Neural progenitor cell (in vitro differentiated cells): ENCODE measurements at regions not wholly inside any gene's neighbourhood (a gene's known extent, or its start where the extent isn't known, plus 50 kb on each side); places are given as distances from the start of the nearest gene placed in this dataset.

Experiments used
- EZH2 ChIP-seq: fragments of 200-600 bp; sonication (generic); IDR thresholded peaks from 2 replicates; pipeline ENCODE4 v1.6.1; 2017; ENCODE audit warnings: antibody characterized with exemption, mild to moderate bottlenecking, moderate library complexity
- TF ChIP-seq, protein P1 (sequence below): fragments of 200-600 bp; sonication (generic); IDR thresholded peaks from 2 replicates; pipeline ENCODE4 v1.5.1; 2017; ENCODE audit warnings: antibody characterized with exemption, mild to moderate bottlenecking

DNA sequence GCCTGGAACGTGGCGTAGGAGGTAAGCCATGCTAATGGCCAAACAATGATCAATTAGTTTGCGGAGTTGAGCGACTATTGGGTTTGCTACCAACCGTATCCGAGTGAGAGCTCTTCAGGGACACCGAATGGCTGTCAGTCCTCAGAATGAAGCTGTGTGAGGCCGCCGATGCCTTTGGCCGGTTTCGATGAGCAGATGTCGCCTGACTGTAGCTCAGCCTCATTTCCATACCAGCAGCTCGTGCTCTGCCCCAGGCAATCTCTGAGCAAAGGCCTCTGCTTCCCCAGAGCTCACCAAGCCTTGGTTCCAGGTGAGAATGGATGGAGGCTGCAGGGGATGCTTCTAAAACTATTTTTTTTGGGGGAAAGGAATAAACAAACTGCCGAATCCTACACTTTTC is 111.7 kb upstream of the HS3ST4 start:
- TF ChIP-seq, protein P1, sequence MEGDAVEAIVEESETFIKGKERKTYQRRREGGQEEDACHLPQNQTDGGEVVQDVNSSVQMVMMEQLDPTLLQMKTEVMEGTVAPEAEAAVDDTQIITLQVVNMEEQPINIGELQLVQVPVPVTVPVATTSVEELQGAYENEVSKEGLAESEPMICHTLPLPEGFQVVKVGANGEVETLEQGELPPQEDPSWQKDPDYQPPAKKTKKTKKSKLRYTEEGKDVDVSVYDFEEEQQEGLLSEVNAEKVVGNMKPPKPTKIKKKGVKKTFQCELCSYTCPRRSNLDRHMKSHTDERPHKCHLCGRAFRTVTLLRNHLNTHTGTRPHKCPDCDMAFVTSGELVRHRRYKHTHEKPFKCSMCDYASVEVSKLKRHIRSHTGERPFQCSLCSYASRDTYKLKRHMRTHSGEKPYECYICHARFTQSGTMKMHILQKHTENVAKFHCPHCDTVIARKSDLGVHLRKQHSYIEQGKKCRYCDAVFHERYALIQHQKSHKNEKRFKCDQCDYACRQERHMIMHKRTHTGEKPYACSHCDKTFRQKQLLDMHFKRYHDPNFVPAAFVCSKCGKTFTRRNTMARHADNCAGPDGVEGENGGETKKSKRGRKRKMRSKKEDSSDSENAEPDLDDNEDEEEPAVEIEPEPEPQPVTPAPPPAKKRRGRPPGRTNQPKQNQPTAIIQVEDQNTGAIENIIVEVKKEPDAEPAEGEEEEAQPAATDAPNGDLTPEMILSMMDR, result no peak
- TF ChIP-seq EZH2, result no peak
